HG03460 (cell line): ENCODE measurements at regions not wholly inside any gene's neighbourhood (a gene's known extent, or its start where the extent isn't known, plus 50 kb on each side); places are given as distances from the start of the nearest gene placed in this dataset.

Source experiments
- ATAC-seq: cut with Tn5 transposase; IDR thresholded peaks from one replicate; pipeline ENCODE4 v1.9.1; 2021; ENCODE audit not compliant: unreplicated experiment

- no peak for ATAC-seq
Measured at GRCh38 chr11:29318134-29318845, 698.5 kb downstream of the KCNA4 start.

- no peak for ATAC-seq
Measured at GRCh38 chr11:29317694-29318093, 699.1 kb downstream of the KCNA4 start.

GRCh38 chr11:29315275-29315674, 701.6 kb downstream of the KCNA4 start:
- ATAC-seq: no peak

- no peak for ATAC-seq
Measured at GRCh38 chr11:29314211-29314610, 702.6 kb downstream of the KCNA4 start.

- ATAC-seq: no peak
Measured at GRCh38 chr11:29312812-29313211, 704.0 kb downstream of the KCNA4 start.

GRCh38 chr11:29310725-29311342, 706.0 kb downstream of the KCNA4 start:
- ATAC-seq: no peak

GRCh38 chr11:29309992-29310391, 706.8 kb downstream of the KCNA4 start:
- no peak for ATAC-seq

- no peak for ATAC-seq
Measured at GRCh38 chr11:29306527-29306926, 710.3 kb downstream of the KCNA4 start.

GRCh38 chr11:29305456-29306232, 711.2 kb downstream of the KCNA4 start:
- no peak for ATAC-seq

- ATAC-seq: no peak
Measured at GRCh38 chr11:29300420-29300819, 716.4 kb downstream of the KCNA4 start.

GRCh38 chr11:29296680-29297079, 720.1 kb downstream of the KCNA4 start:
- ATAC-seq: no peak

- peak; percentile 88 for ATAC-seq
Measured at GRCh38 chr11:29293825-29294224, 723.0 kb downstream of the KCNA4 start.

GRCh38 chr11:29282088-29282487, 734.7 kb downstream of the KCNA4 start:
- ATAC-seq: no peak

GRCh38 chr11:29281271-29281777, 735.5 kb downstream of the KCNA4 start:
- ATAC-seq: no peak

GRCh38 chr11:29280452-29280851, 736.4 kb downstream of the KCNA4 start:
- no peak for ATAC-seq

GRCh38 chr11:29279716-29280115, 737.1 kb downstream of the KCNA4 start:
- no peak for ATAC-seq

- no peak for ATAC-seq
Measured at GRCh38 chr11:29272019-29272654, 744.7 kb downstream of the KCNA4 start.

- ATAC-seq: no peak
Measured at GRCh38 chr11:29271616-29272015, 745.2 kb downstream of the KCNA4 start.

- no peak for ATAC-seq
Measured at GRCh38 chr11:29268733-29269132, 748.1 kb downstream of the KCNA4 start.

GRCh38 chr11:29265792-29266191, 751.0 kb downstream of the KCNA4 start:
- ATAC-seq: no peak

GRCh38 chr11:29265381-29265780, 751.4 kb downstream of the KCNA4 start:
- no peak for ATAC-seq
